Adrenal gland (tissue), 9 donors: ENCODE measurements at regions not wholly inside any gene's neighbourhood (a gene's known extent, or its start where the extent isn't known, plus 50 kb on each side); places are given as distances from the start of the nearest gene placed in this dataset.

ENCODE experiments used
- DNase-seq, 7 donors: peaks; one replicate each; pipeline ENCODE4 v3.0.0-alpha.2; 2019 to 2020
- H3K27ac ChIP-seq, 5 donors: fragments of 200-600 bp; sonication (generic) in 4 of 5; 1 replicate in 3 of 5; 2 replicates in 2 of 5; pipeline versions ENCODE4 v1.5.1 to v1.8.0; 2016 to 2020; ENCODE audit warnings: mild to moderate bottlenecking in 1 of 5
- H3K27me3 ChIP-seq: fragments of 200-600 bp; 2 replicates; pipeline ENCODE4 v1.8.0; 2021
- H3K36me3 ChIP-seq, 2 donors: fragments of 200-600 bp; replicated peaks in 1 of 2; 1 replicate in 1 of 2; 2 replicates in 1 of 2; pipeline versions ENCODE4 v1.5.1 to v1.8.0; 2018 to 2022
- H3K4me1 ChIP-seq, 2 donors: fragments of 200-600 bp; replicated peaks in 1 of 2; 1 replicate in 1 of 2; 2 replicates in 1 of 2; pipeline versions ENCODE4 v1.5.1 to v1.8.0; 2018 to 2021
- H3K4me3 ChIP-seq, 4 donors: fragments of 200-600 bp; sonication (generic) in 3 of 4; one replicate each; pipeline ENCODE4 v1.5.1; 2016 to 2018
- H3K9me3 ChIP-seq, 3 donors: fragments of 200-600 bp; sonication (generic) in 1 of 3; replicated peaks in 1 of 3; 1 replicate in 2 of 3; 2 replicates in 1 of 3; pipeline versions ENCODE4 v1.5.1 to v1.8.0; 2016 to 2021
- CTCF ChIP-seq, 6 experiments: fragments of 450-650 bp in 4 of 6; fragments of 200-600 bp in 2 of 6; sonication (generic) in 1 of 6; IDR thresholded peaks; 1 replicate in 5 of 6; 2 replicates in 1 of 6; pipeline versions ENCODE4 v1.5.1 to v1.8.0; 2016 to 2021; ENCODE audit warnings: antibody characterized with exemption in 6 of 6, mild to moderate bottlenecking in 2 of 6, moderate library complexity in 1 of 6
- POLR2A ChIP-seq, 2 donors: fragments of 450-650 bp; IDR thresholded peaks; one replicate each; pipeline ENCODE4 v1.6.1; 2017; ENCODE audit warnings: antibody characterized with exemption in 2 of 2, mild to moderate bottlenecking in 2 of 2, moderate library complexity in 1 of 2
- WGBS, 4 donors: extraction: QIAGEN DNeasy Blood & Tissue Kit in 2 of 4; methylation state at CpG; one replicate each; pipeline versions ENCODE4 v1.1.5 to v1.1.7; 2013 to 2017; 5-methylcytosine and 5-hydroxymethylcytosine counted together
- intact Hi-C, 2 donors: fragments of 100-400 bp; cut with DNase I; formaldehyde crosslinking; loops; one replicate each; pipeline versions ENCODE4 v1.14.1 to v1.15.0; 2022 to 2023
- donor health status: healthy with polysubstance abuse.
- donor health status: Bipolar disorder and iron deficiency.
- donor health status: DM: yes; HTN: yes; CAD: no.
- donor health status: DM: no; HTN: no; CAD: no.
- donor health status: DM: no; HTN: no; CAD: no.

GRCh38 chr6:164303102-164303964 is 888.8 kb downstream of the QKI start:
- Histone ChIP-seq H3K4me3 (no peak overlapping the region), H3K27me3 (no peaks in the 10 kb centered on the region), H3K27ac (peak overlapping the region in 1 of 5 donors; percentile 49), H3K9me3 (no peaks in the 10 kb centered on the region), H3K36me3 (no peaks in the 10 kb centered on the region), H3K4me1 (no peaks in the 10 kb centered on the region)
- TF ChIP-seq POLR2A (IDR thresholded peaks at IDR 0.05): no peak
- no peak for TF ChIP-seq CTCF (IDR thresholded peaks at IDR 0.05)
- DNase-seq: peak in 5 of 7 donors; percentile 16 to 42 (median 29)
- 43 to 53% (median 47%) methylated on average over 5 of the region's 5 CpGs for WGBS, 4 donors
- intact Hi-C loops: no loop called here

GRCh38 chr6:164296411-164296810 is 881.9 kb downstream of the QKI start:
- WGBS, 4 donors: 77 to 84% (median 81%) methylated on average over 4 of the region's 4 CpGs
- intact Hi-C loops: no loop called here
- no peaks in the 10 kb centered on the region for H3K36me3 ChIP-seq
- no peak overlapping the region for H3K27ac ChIP-seq
- no peak overlapping the region for H3K4me3 ChIP-seq
- TF ChIP-seq POLR2A (IDR thresholded peaks at IDR 0.05): no peak
- TF ChIP-seq CTCF (IDR thresholded peaks at IDR 0.05): no peak
- H3K4me1 ChIP-seq: no peaks in the 10 kb centered on the region
- DNase-seq: no peak
- H3K27me3 ChIP-seq: no peaks in the 10 kb centered on the region
- H3K9me3 ChIP-seq: peaks cover 0 to 1% (median 0%) of the 10 kb centered on the region in 3 donors

- WGBS, 4 donors: 76 to 80% (median 77%) methylated on average over 9 of the region's 9 CpGs
- Histone ChIP-seq H3K27me3 (no peaks in the 10 kb centered on the region), H3K27ac (no peak overlapping the region), H3K36me3 (no peaks in the 10 kb centered on the region), H3K9me3 (peaks cover 0 to 9% (median 0%) of the 10 kb centered on the region in 3 donors), H3K4me1 (no peaks in the 10 kb centered on the region), H3K4me3 (no peak overlapping the region)
- intact Hi-C loops: no loop called here
- no peak for DNase-seq
- no peak for TF ChIP-seq CTCF (IDR thresholded peaks at IDR 0.05)
- TF ChIP-seq POLR2A (IDR thresholded peaks at IDR 0.05): no peak
Measured at GRCh38 chr6:164294047-164294784, 879.7 kb downstream of the QKI start.

- H3K27me3 ChIP-seq: no peaks in the 10 kb centered on the region
- H3K36me3 ChIP-seq: no peaks in the 10 kb centered on the region
- H3K9me3 ChIP-seq: peaks cover 0 to 9% (median 0%) of the 10 kb centered on the region in 3 donors
- no peak overlapping the region for H3K4me3 ChIP-seq
- DNase-seq: no peak
- intact Hi-C loops: no loop called here
- no peaks in the 10 kb centered on the region for H3K4me1 ChIP-seq
- TF ChIP-seq POLR2A (IDR thresholded peaks at IDR 0.05): no peak
- H3K27ac ChIP-seq: no peak overlapping the region
Measured at GRCh38 chr6:164291224-164291623, 876.7 kb downstream of the QKI start.
